ENCODE measurements at regions not wholly inside any gene's neighbourhood (a gene's known extent, or its start where the extent isn't known, plus 50 kb on each side); places are given as distances from the start of the nearest gene placed in this dataset.
"Not testable (repeated sequence)": the region's sequence is repeated elsewhere in the genome, so short reads cannot be mapped to it uniquely, and the experiment has no call there.

GRCh38 chr4:58465031-58465430 lies 1354.8 kb upstream of the IGFBP7 start:
- DNase-seq (no peak), ATAC-seq (no peak)
- intact Hi-C loops (cut with DNase I, micrococcal nuclease) = no loop called here

DNA sequence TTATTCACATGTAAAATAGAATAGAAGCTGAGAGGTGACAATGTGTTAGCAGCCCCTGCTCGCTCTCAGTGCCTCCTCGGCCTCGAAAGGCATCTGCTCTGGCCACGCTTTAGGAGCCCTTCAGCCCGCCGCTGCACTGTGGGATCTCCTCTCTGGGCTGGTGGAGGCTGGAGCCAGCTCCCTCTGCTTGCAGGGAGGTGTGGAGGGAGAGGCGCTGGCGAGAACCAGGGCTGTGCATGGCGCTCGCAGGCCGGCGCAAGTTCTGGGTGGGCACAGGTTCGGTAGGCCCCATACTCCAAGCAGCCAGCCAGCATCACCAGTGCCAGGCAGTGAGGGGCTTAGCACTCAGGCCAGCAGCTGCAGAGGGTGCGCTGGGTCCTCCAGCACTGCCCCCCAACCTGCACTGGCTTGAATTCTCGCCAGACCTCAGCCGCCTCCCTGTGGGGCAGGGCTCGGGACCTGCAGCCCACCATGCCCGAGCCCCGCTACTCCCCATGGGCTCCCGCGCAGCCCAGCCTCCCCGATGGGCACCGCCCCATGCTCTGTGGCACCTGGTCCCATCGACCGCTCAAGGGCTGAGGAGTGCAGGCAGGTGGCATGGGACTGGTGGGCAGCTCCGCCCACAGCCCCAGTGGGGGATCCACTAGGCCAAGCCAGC lies 1346.7 kb upstream of the IGFBP7 start:
- intact Hi-C loops (cut with DNase I, micrococcal nuclease) = no loop called here
- ATAC-seq (no peak), DNase-seq (no peak)

GRCh38 chr4:58453956-58454355 lies 1343.8 kb upstream of the IGFBP7 start:
- no peak for ATAC-seq
- intact Hi-C loops (cut with DNase I, micrococcal nuclease) = no loop called here

GRCh38 chr4:58451707-58452106 lies 1341.5 kb upstream of the IGFBP7 start:
- intact Hi-C loops (cut with DNase I, micrococcal nuclease) = no loop called here
- ATAC-seq (no peak), DNase-seq (no peak)

More at GRCh38 chr4:58453956-58454355, 1343.8 kb upstream of the IGFBP7 start:
- no peak for DNase-seq

DNA sequence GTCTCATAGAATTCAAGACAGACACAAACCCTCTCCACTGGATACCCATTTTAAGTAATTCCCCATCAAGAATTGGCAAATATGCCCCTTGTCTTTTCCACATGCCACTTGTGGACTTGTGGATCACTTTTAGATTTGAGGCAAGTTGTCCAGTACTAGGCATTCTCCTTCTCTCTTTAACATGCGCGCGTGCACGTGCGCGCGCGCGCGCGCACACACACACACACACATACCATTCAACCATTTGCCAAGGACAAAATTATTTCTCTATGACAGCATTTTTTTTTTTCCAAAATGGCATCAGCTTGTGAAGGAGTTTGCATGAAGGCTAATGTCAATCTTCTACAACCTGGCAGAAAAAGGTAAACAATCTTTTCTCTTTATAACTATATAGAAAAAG lies 1325.7 kb upstream of the IGFBP7 start:
- intact Hi-C loops (cut with DNase I, micrococcal nuclease) = no loop called here
- no peak for ATAC-seq
- no peak for DNase-seq

DNA sequence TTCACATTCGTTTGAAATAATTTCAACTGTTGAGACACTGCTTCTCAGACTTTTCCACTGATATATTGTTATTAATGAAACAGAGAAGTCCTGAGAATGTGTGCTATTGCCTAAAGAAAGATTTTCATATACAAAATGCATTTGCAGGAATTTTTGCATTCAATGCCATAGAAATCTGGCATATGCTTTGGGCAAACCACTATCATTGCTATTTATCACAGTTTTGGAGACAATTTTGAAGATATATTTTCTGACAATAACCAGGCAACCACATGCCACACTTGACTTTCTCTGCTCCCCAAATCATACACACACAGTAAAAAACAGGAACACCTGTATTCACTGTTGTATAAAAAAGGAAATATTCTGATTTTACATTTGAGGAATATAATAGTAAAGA lies 1303.7 kb upstream of the IGFBP7 start:
- ATAC-seq = no peak

DNA sequence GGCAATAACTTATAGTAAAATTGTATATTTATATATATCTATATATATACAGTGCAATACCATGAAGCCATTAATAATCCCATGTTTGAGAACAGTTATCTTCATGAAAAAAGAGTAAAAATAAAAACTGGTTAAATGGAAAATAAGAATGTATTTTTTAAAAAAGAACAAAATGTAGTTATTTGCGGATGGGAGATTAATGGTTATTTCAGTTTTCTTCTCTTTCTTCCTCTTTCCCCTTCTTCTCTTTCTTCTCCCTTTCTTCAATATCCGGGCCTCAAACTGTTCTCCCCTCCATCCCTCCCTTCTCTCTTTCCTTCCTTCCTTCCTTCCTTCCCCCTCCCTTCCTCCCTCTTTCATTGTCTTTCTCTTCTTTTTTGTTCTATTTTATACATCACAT lies 1301.7 kb upstream of the IGFBP7 start:
- DNase-seq = no peak
- no peak for ATAC-seq
- intact Hi-C loops (cut with DNase I, micrococcal nuclease) = no loop called here

More for the DNA sequence above, 1303.7 kb upstream of the IGFBP7 start:
- no peak for DNase-seq
- intact Hi-C loops (cut with DNase I, micrococcal nuclease) = no loop called here

DNA sequence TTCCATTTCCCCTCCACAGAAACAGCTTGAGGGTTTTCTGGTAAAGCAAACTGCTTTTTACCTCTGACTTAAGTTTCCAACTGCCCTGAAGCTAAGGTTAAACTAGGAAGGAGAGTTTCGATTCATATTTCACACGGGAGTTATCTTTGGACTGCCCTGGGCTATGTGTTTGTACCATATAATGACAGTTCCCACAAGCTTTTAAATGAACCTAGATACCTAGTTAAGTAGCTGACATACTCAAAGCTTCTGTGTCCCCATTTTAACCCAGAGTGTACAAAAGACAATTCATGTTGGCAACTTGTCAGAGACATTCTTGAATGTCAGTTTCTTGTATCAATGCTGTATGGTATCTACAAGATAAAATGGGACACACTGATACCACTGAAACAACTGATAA lies 1296.6 kb upstream of the IGFBP7 start:
- ATAC-seq (no peak), DNase-seq (no peak)
- intact Hi-C loops (cut with DNase I, micrococcal nuclease) = no loop called here

- ATAC-seq (no peak), DNase-seq (no peak)
- intact Hi-C loops (cut with DNase I, micrococcal nuclease) = no loop called here
These were observed 1258.0 kb upstream of the IGFBP7 start for GRCh38 chr4:58368221-58368620.

GRCh38 chr4:58360354-58361133 lies 1250.4 kb upstream of the IGFBP7 start:
- no peak for DNase-seq
- intact Hi-C loops (cut with DNase I, micrococcal nuclease) = no loop called here
- no peak for ATAC-seq

DNA sequence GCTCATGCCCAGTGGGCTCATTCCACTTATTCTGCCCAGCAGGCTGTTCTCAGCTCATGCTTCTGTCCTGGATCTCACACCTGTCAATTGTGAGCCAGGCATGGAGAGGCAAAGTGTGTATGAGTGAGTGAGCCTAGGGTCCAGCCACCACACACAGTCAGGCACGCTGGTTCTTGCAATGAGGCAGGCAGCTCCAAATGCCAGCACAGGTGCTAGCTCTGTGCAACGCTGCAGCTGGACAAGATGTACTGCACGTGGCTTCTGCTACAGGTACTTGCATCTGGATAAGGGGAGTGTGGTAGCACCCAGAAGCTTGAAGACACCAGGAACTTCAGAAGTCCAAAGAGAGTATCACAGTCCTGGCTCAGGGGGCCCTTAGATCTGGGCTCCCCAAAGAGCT lies 1249.4 kb upstream of the IGFBP7 start:
- intact Hi-C loops (cut with DNase I, micrococcal nuclease) = no loop called here
- DNase-seq (no peak), ATAC-seq (no peak)

GRCh38 chr4:58357947-58358346 lies 1247.8 kb upstream of the IGFBP7 start:
- ATAC-seq (no peak), DNase-seq (no peak)
- intact Hi-C loops (cut with DNase I, micrococcal nuclease) = no loop called here

DNA sequence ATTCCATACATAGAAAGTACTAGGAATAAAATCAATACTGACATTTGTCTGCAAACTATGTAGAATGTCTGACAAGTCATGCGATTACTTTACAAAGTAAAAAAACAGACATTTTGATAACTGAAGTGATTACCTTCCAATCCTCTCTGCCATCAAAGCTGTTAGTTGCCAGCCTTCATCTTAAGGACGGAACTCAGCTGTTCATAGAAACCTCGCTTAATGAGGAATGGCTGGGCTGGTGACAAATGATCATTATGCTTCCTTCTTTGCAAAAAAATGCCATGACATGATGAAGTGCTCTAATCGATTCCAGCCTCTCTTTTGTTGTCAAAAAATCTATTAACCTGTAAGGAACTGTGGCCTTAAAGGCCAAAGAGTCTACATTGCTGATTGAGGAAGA lies 1214.9 kb upstream of the IGFBP7 start:
- intact Hi-C loops (cut with DNase I, micrococcal nuclease) = no loop called here
- no peak for ATAC-seq

GRCh38 chr4:58313444-58313843 lies 1203.3 kb upstream of the IGFBP7 start:
- DNase-seq = no peak
- ATAC-seq = no peak
- intact Hi-C loops (cut with DNase I, micrococcal nuclease) = no loop called here

More for the DNA sequence above, 1214.9 kb upstream of the IGFBP7 start:
- DNase-seq = no peak

GRCh38 chr4:58303456-58303855 lies 1193.3 kb upstream of the IGFBP7 start:
- no peak for ATAC-seq
- DNase-seq = no peak
- intact Hi-C loops (cut with DNase I, micrococcal nuclease) = no loop called here

- DNase-seq = no peak
- ATAC-seq = no peak
- intact Hi-C loops (cut with DNase I, micrococcal nuclease) = no loop called here
These were observed 1191.3 kb upstream of the IGFBP7 start for GRCh38 chr4:58301376-58301999.

- intact Hi-C loops (cut with DNase I, micrococcal nuclease) = no loop called here
- no peak for DNase-seq
These were observed 1176.2 kb upstream of the IGFBP7 start for GRCh38 chr4:58286335-58286734.

GRCh38 chr4:58280928-58281327 lies 1170.7 kb upstream of the IGFBP7 start:
- ATAC-seq; intact Hi-C loops (cut with DNase I, micrococcal nuclease); DNase-seq: not testable (repeated sequence)

More at GRCh38 chr4:58286335-58286734, 1176.2 kb upstream of the IGFBP7 start:
- ATAC-seq = no peak

DNA sequence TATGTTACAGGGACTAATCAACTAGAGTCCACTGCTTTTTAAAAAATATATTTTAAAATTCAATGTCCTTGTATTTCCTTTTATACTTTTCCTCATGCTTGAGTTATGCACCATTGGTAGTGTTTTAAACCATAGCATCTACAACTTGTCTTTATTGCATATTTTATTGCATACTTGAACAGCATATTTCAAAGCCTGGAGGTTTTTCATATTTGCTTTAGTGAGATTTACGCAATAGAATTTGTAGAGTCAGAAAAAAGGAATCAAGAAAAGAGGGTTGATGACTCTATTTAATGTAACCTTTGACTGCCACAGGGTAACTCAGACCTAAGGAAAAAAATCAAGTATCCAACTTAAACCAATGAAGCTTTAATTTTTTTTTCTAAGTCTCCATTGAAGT lies 1165.7 kb upstream of the IGFBP7 start:
- intact Hi-C loops (cut with DNase I, micrococcal nuclease) = no loop called here
- DNase-seq (no peak), ATAC-seq (no peak)

- no peak for ATAC-seq
- DNase-seq = no peak
- intact Hi-C loops (cut with DNase I, micrococcal nuclease) = no loop called here
These were observed 1164.4 kb upstream of the IGFBP7 start for GRCh38 chr4:58274553-58274952.

Measured in left colon (tissue), 2 donors.